ENCODE measurements at regions not wholly inside any gene's neighbourhood (a gene's known extent, or its start where the extent isn't known, plus 50 kb on each side); places are given as distances from the start of the nearest gene placed in this dataset.

GRCh38 chr16:8453359-8453758 is 137.0 kb downstream of the TMEM114 start:
- intact Hi-C loops (cut with DNase I, micrococcal nuclease): no loop called here
- Histone ChIP-seq H3K4me1 (ENCODE audit: low read depth) (no peaks in the 10 kb centered on the region), H3K9me3 (no peaks in the 10 kb centered on the region), H3K4me3 (no peak overlapping the region), H3K36me3 (ENCODE audit: low read depth) (no peaks in the 10 kb centered on the region)
- TF ChIP-seq CTCF (IDR thresholded peaks at IDR 0.05): no peak
- DNase-seq (no peak), ATAC-seq (no peak)

- intact Hi-C loops (cut with DNase I, micrococcal nuclease): no loop called here
- ATAC-seq (no peak), DNase-seq (no peak)
- no peaks in the 10 kb centered on the region for H3K9me3 ChIP-seq
- no peak overlapping the region for H3K4me3 ChIP-seq
- TF ChIP-seq CTCF (IDR thresholded peaks at IDR 0.05): no peak
- no peaks in the 10 kb centered on the region for H3K36me3 ChIP-seq (ENCODE audit: low read depth)
- no peaks in the 10 kb centered on the region for H3K4me1 ChIP-seq (ENCODE audit: low read depth)
Observed at GRCh38 chr16:8452941-8453340, 137.4 kb downstream of the TMEM114 start.

GRCh38 chr16:8436931-8437330 is 153.4 kb downstream of the TMEM114 start:
- no peaks in the 10 kb centered on the region for H3K36me3 ChIP-seq (ENCODE audit: low read depth)
- H3K9me3 ChIP-seq: no peaks in the 10 kb centered on the region
- no peak for TF ChIP-seq CTCF (IDR thresholded peaks at IDR 0.05)
- no peaks in the 10 kb centered on the region for H3K4me1 ChIP-seq (ENCODE audit: low read depth)
- H3K4me3 ChIP-seq: no peak overlapping the region
- intact Hi-C loops (cut with DNase I, micrococcal nuclease): no loop called here
- no peak for DNase-seq
- ATAC-seq: no peak

DNA sequence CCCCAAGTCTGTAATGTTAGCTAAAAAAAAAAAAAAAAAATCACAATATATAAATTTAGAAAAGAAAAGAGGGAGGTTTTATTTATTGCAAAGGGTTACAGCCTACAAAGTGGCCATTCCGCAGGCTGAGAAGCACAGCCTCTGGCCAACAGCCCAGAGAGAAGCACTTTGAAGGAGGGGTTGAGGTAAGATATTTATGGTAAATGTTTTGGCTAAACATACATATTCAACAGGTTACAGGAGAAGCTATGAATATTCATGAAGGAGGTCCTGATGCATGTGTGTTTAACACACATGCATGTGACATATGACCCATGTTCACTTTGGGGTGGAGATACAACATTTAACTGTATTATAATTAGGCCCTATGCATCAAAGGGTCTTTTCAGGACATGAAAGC is 158.5 kb downstream of the TMEM114 start:
- Histone ChIP-seq H3K4me1 (ENCODE audit: low read depth) (no peaks in the 10 kb centered on the region), H3K4me3 (no peak overlapping the region), H3K9me3 (no peaks in the 10 kb centered on the region), H3K36me3 (ENCODE audit: low read depth) (no peaks in the 10 kb centered on the region)
- TF ChIP-seq CTCF (IDR thresholded peaks at IDR 0.05): no peak
- intact Hi-C loops (cut with DNase I, micrococcal nuclease): no loop called here
- DNase-seq (no peak), ATAC-seq (no peak)

DNA sequence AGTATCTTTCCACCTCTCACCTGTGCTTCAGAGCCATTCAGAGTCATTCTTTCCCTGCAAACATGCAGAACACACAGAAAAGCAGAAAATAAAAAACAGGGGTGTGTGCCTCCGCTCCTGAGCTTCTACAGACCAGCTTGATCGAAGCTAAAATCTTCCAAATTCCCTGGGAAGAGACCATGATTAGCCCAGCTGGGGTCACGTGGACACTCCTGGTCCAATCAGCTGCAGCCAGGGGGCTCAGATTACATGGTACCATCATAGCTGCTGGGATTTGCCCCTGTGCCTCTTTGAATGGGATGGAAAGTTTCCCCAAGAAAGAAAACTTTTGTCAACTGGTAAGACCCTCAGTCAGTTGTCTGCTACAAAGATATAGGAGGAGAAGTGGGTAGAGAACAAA is 159.9 kb downstream of the TMEM114 start:
- Histone ChIP-seq H3K4me3 (no peak overlapping the region), H3K9me3 (no peaks in the 10 kb centered on the region), H3K36me3 (ENCODE audit: low read depth) (no peaks in the 10 kb centered on the region), H3K4me1 (ENCODE audit: low read depth) (no peaks in the 10 kb centered on the region)
- no peak for DNase-seq
- TF ChIP-seq CTCF (IDR thresholded peaks at IDR 0.05): no peak
- intact Hi-C loops (cut with DNase I, micrococcal nuclease): no loop called here
- ATAC-seq: no peak

DNA sequence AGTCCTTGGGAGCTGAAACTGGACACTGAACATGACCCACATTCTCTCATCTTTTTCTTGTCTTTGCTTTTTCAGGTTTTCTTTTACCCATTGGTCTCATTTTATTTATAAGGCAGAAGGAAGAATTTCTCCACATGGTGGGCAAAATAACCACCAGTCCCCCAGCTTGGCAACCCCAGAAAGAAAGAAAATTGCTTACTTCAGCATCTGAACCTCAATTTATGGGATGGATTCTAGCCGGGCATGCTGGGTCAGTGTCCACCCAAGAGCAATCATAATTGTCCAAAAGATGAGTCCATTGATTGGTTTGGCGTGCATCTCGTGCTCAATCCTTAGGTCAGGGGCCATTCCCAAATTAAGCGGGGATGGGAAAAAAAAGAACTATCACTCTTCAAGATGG is 163.7 kb downstream of the TMEM114 start:
- intact Hi-C loops (cut with DNase I, micrococcal nuclease): no loop called here
- ATAC-seq: no peak

More for the DNA sequence above, 163.7 kb downstream of the TMEM114 start:
- no peak for TF ChIP-seq CTCF (IDR thresholded peaks at IDR 0.05)
- H3K4me3 ChIP-seq: no peak overlapping the region
- H3K9me3 ChIP-seq: no peaks in the 10 kb centered on the region
- DNase-seq: no peak
- no peaks in the 10 kb centered on the region for H3K36me3 ChIP-seq (ENCODE audit: low read depth)
- H3K4me1 ChIP-seq (ENCODE audit: low read depth): no peaks in the 10 kb centered on the region
